ENCODE measurements at regions not wholly inside any gene's neighbourhood (a gene's known extent, or its start where the extent isn't known, plus 50 kb on each side); places are given as distances from the start of the nearest gene placed in this dataset.
"Not testable (repeated sequence)": the region's sequence is repeated elsewhere in the genome, so short reads cannot be mapped to it uniquely, and the experiment has no call there.

GRCh38 chr6:72534236-72534635 lies 87.6 kb upstream of the KCNQ5 start:
- no peak for DNase-seq

GRCh38 chr6:72535124-72535523 lies 86.7 kb upstream of the KCNQ5 start:
- DNase-seq = no peak

- no peak for DNase-seq
Observed at GRCh38 chr6:72547020-72547419, 74.8 kb upstream of the KCNQ5 start.

- no peak for DNase-seq
Observed at GRCh38 chr6:72551470-72551869, 70.4 kb upstream of the KCNQ5 start.

- peak; percentile 8 for DNase-seq
Observed at GRCh38 chr6:72552938-72553337, 68.9 kb upstream of the KCNQ5 start.

- peak; percentile 92 for DNase-seq
Observed at GRCh38 chr6:72553531-72554511, 68.0 kb upstream of the KCNQ5 start.

GRCh38 chr6:72554761-72555221 lies 67.1 kb upstream of the KCNQ5 start:
- no peak for DNase-seq

GRCh38 chr6:72559067-72559466 lies 62.8 kb upstream of the KCNQ5 start:
- DNase-seq = no peak

- DNase-seq = no peak
Observed at GRCh38 chr6:72559555-72559954, 62.3 kb upstream of the KCNQ5 start.

GRCh38 chr6:72560721-72561593 lies 60.9 kb upstream of the KCNQ5 start:
- DNase-seq = peak; percentile 14

GRCh38 chr6:72561629-72562028 lies 60.2 kb upstream of the KCNQ5 start:
- DNase-seq = no peak

- no peak for DNase-seq
Observed at GRCh38 chr6:72564231-72564630, 57.6 kb upstream of the KCNQ5 start.

- DNase-seq = not testable (repeated sequence)
Observed at GRCh38 chr6:72571993-72572392, 49.9 kb upstream of the KCNQ5 start.
